Mammary epithelial cell (primary cell): ENCODE measurements at regions not wholly inside any gene's neighbourhood (a gene's known extent, or its start where the extent isn't known, plus 50 kb on each side); places are given as distances from the start of the nearest gene placed in this dataset.
"Not testable (repeated sequence)": the region's sequence is repeated elsewhere in the genome, so short reads cannot be mapped to it uniquely, and the experiment has no call there.

ENCODE experiments used
- EZH2 ChIP-seq: IDR thresholded peaks from 2 replicates; pipeline ENCODE4 v1.6.1; 2012; ENCODE audit warnings: low read length, inconsistent platforms, borderline replicate concordance
- TF ChIP-seq, protein P1 (sequence below), 2 donors: IDR thresholded peaks in 1 of 2; conservative IDR thresholded peaks in 1 of 2; 2 replicates each; pipeline ENCODE4 v1.5.1; 2011 to 2012; ENCODE audit warnings: inconsistent platforms in 2 of 2, low read length in 2 of 2, mild to moderate bottlenecking in 2 of 2, control low read depth in 1 of 2, low read depth in 1 of 2; ENCODE audit not compliant: insufficient read depth in 1 of 2; ENCODE audit errors: extremely low read depth in 1 of 2

DNA sequence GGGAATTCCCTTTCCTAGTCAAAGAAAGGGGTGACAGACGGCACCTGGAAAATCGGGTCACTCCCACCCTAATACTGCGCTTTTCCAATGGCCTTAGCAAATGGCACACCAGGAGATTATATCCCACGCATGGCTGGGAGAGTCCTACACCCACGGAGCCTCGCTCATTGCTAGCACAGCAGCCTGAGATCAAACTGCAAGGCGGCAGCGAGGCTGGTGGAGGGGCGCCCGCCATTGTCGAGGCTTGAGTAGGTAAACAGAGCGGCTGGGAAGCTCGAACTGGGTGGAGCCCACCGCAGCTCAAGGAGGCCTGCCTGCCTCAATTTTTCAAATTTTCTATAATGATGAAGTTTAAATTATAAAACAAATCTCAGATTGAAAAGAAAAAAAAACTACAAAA lies 522.7 kb upstream of the HS3ST5 start:
- TF ChIP-seq, protein P1, sequence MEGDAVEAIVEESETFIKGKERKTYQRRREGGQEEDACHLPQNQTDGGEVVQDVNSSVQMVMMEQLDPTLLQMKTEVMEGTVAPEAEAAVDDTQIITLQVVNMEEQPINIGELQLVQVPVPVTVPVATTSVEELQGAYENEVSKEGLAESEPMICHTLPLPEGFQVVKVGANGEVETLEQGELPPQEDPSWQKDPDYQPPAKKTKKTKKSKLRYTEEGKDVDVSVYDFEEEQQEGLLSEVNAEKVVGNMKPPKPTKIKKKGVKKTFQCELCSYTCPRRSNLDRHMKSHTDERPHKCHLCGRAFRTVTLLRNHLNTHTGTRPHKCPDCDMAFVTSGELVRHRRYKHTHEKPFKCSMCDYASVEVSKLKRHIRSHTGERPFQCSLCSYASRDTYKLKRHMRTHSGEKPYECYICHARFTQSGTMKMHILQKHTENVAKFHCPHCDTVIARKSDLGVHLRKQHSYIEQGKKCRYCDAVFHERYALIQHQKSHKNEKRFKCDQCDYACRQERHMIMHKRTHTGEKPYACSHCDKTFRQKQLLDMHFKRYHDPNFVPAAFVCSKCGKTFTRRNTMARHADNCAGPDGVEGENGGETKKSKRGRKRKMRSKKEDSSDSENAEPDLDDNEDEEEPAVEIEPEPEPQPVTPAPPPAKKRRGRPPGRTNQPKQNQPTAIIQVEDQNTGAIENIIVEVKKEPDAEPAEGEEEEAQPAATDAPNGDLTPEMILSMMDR (conservative IDR thresholded peaks at IDR 0.05 in 1 of 2, IDR thresholded peaks at IDR 0.05 in 1 of 2; ENCODE audit: extremely low read depth in 1 of 2, insufficient read depth in 1 of 2, low read depth in 1 of 2, low read length in 2 of 2) = not testable (repeated sequence)
- not testable (repeated sequence) for TF ChIP-seq EZH2
